Glomerular endothelial cell (primary cell): ENCODE measurements at regions not wholly inside any gene's neighbourhood (a gene's known extent, or its start where the extent isn't known, plus 50 kb on each side); places are given as distances from the start of the nearest gene placed in this dataset.

Source experiments
- DNase-seq: peaks from one replicate; pipeline ENCODE4 v3.0.0-alpha.2; 2011; ENCODE audit warnings: low read depth, low spot score; ENCODE audit errors: extremely low read depth

DNA sequence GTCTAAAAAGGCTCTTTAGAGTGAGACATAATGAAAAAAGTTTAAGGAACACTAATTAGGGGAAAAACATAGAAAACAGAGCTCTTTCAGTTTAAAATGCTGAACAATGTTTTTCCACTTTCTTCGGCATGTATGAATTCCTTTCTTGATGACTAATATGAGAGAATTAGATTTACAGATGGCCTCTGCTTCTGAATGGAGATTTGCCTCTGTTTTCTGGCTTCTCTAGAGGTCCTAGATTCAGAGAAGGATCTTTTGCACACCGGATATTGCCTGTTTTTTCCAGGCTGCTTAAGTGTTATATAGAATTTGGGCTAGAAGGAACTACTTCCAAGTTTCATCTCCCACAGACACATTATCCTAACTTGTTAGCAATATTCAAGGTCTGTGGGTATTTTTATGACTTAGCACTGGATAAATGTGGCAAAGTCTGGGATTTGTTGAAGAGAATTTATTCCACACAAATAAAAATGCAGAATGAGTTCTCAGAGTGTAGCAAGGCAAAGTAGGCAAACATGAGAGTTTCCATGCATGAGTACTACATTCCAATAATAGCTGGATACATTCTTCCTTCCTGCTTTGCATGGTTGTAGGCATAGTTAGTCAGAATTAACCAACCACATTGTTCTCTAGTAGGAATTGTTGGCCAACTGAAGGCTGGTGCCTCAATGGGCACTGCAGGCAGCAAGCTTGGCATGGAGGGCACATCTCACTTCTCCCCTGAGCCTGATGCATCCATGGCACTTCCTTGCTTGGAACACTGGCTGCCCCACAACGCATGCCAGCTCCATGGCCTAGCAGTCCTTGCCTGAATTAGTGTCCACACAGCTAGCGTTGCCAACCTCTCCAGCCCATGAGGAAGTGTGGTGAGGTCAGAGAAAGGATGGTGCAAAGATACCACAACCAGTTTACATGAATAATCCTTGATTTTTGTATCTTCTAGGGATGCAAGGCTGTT lies 224.2 kb downstream of the CLIC5 start:
- no peak for DNase-seq

GRCh38 chr6:45789238-45789637 lies 226.4 kb downstream of the CLIC5 start:
- DNase-seq: no peak

DNA sequence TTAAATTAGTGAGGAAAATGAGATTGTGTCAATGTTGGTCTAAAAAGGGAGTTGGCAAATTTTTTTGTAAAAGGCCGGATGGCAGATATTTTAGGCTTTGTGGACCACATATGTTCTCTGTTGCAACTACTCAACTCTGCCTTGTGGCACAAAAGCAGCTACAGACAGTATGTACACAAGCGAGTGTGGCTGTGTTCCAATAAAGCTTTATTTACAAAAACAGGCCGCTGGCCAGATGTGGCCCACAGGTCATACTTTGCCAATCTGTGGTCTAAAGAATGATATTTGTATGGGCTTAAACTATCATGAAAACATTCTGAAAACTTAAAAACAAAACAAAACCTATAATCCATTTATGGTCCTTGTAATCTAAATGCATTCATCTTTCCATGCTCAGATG lies 228.3 kb downstream of the CLIC5 start:
- DNase-seq: no peak

- no peak for DNase-seq
Measured at GRCh38 chr6:45786355-45786781, 229.3 kb downstream of the CLIC5 start.

DNA sequence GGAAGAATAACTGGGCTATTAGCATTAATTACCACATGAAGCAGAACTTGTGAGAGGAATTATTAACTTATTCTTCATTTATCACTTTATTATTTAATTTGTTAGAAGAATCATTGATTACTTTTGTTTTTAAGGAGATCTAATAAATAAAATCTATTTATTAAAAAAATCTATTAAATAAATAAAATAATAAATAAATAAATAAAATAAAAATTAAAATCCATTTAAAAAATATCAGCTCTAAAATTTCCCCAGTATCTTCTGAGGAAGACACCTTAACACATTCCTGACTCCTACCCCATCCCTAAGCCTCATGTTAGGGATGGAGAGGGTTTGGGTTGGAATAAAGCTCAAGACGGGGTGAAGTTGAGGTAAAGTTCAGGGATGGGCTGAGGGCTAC lies 231.4 kb downstream of the CLIC5 start:
- DNase-seq: no peak

DNA sequence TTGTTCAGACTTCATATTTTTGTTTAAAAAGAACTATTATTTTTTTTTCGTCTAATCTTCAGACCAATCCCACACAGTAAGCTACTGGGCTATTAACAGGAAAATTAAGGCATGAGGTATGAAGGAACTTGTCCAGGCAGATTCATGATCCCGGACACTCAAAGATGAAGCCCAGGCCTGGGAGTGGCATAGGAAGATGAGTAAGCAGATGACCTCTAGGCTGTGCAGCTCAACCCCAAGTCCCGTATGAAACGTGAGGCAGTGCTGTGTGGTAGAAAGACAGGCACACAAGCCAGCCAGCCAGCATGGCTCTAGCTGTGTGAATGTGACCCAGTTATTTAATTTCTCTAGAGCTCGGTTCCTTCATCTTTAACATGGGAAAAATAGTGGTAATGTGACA lies 231.9 kb downstream of the CLIC5 start:
- DNase-seq: no peak

DNA sequence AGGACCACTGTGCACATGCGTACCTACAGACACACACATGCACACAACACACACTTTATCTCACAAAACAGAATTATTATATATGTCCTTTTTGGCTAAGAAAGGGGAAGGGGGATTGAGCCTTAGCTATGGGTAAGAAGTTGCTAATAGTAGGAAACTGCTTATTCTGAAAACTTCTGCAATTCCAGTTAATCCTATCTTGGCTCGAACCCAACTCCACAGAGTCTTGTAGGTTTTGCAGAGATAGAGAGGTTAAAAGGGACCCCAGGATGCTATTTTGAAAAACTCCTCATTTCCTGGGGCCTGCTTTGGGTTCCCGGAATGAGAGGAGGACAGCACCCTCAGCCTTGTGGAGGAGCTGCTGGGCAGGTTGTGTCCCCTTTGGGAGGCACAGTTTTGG lies 233.8 kb downstream of the CLIC5 start:
- no peak for DNase-seq

DNA sequence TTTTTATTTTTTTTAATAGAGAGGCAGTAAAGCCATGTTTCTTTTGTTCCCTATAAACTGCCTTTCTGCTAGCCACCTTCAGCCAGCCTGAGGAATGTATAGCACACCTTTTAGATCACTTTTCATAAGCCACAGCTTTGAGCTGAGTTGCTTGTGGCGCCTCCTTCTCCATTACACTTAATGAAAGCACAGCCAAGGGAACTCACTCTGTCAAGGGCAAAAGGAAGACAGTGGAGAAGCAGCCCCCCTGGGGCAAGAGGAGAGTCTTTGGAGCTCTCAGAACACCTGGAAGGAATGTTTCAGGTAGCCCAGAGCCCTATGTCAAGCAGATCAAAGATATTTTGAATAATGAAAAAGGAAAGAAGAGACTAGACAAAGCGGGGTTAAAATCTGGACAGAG lies 235.1 kb downstream of the CLIC5 start:
- no peak for DNase-seq

DNA sequence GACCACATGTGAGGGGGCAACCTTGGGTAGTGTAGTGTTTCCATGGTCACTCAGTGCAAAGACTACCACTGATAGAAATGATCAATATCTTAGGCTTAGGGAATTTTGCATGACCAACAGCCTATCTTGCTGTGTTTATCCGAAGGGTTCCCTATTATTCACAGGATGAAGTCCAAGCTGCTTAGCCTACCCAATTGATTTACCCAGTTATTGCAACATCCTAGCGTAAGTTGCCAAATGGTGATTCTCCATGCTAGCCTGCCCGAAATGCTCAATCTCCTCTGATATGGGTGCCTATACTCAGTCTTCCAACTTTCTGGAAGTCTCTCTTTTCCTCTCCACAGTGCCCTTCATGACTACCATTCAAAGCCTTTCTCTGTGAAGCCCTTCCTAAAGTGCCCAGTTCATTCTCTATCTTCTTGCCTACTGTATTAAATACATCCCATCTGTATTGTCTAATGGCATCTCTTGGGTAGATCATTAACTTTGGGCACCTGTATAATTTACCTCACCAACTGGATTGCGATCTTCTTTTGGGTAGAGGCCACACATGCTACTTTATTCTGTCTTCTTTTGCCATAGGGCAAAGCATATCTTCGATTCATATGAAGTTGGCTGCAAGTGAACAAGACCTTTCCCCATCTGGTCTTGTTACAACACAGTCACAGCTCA lies 240.5 kb downstream of the CLIC5 start:
- no peak for DNase-seq

DNA sequence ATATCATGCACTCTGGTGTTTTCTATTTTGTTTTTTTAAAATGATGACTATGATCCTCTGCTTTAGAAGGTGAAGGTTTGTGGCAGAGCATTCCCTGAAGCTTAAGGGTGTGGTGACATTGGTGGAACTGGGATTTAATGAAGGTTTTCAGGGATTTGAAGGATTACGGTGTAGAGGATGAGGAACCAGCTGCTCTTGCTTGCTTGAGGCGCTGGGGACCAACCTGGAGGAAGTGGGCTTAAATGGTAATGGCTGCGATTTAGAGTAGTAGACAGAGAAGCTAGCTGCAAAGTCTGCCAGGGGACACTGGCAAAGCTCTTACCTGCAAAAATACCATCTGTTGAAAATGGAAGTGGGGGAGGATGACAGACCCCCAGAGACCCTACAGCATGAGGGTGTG lies 241.8 kb downstream of the CLIC5 start:
- no peak for DNase-seq

DNA sequence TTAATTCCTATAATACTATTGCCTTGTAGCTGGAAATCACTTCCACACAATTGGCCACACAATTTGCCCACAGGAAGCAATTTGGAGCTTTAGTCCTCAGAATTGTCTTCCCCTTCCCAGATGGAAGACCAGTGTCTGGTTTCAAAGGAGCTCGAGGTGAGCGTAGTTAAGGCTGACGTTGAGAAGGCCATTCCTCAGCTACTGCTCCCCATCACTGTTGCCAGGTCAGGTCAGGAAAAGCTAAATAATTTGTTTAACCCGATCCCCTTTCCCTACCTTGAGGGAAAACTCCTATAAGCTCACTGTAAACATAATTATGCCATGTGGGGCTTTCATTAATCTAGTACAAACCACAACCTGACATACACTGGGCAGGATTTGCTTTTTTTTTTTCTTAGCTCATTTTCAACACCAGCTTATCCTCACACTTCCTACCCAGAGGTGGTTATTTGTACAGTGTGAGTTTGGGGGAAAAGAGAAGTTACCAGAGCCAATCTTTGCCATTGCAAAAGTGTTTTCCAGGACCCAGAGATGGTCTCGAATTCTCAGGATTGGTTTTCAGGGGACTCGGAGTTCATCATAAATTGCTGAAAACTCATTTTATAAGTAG lies 242.7 kb downstream of the CLIC5 start:
- no peak for DNase-seq

DNA sequence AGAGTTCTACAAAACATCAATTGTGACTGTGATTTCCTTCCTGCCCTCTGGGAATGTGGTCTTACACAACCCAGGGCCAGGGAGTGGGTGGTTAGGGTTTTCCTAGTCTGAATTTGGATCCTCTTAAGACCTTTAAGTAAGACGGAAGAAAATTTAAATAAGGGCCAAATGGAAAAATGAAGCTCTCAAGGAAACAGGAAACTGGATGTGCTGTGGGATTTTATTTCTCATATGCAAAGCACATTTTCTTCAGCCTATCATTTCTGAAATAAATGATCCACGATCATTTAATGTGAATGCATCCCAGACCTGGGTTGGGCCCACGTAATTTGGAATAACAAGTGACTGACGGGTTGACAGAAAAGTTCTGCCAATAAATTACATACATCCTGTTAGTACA lies 243.6 kb downstream of the CLIC5 start:
- DNase-seq: no peak

DNA sequence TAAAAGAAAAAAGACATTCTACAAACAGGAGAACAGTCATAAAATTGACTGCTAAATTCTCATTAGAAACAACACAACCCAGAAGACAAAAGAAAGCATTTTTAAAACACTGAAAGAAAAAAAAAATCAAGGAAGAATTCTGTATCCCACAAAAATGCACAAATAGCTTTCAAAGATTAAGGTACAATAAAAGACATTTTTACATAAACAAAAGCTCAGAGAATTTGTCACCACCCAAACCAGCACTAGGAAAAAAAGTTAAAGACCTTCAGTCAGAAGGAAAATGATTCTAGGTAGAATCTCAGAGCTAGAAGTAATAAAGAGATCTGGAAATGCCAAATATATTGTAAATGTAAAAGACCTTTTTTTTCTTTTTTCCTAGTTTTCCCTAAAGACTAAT lies 252.4 kb downstream of the CLIC5 start:
- no peak for DNase-seq

GRCh38 chr6:45759472-45759810 lies 256.2 kb downstream of the CLIC5 start:
- DNase-seq: no peak

DNA sequence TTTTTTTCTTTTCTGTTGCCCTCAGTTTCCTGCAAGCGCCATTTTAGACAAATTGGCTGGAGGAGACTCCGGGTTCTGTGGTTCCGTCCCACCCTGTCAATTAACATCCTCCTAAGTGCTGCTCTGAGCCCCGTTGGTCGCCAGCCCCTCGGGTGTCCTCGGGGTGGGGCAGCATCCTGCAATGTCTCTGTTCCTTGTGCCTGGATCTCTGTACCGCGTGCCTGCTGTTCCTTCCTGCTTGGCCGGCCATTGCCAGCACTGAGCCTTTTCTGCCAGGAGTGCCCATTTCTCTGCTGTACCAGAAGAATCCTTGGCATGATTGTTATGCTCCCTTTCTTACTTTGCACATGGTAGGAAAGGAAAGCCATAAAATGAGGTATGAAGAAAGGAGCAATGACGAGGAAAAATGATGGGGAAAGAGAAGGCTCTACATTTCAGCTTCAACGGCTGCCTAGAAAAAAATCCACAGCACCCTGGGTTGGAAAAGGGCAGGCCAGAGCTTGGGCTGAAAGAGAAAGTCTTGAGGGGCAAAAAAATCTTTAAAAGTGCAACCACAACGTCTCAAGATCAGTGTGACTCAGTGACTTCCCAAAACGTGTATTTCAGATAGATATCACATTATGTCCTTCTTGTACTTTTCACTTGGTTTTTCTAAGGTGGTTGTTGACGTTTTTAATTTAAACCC lies 256.7 kb downstream of the CLIC5 start:
- no peak for DNase-seq

DNA sequence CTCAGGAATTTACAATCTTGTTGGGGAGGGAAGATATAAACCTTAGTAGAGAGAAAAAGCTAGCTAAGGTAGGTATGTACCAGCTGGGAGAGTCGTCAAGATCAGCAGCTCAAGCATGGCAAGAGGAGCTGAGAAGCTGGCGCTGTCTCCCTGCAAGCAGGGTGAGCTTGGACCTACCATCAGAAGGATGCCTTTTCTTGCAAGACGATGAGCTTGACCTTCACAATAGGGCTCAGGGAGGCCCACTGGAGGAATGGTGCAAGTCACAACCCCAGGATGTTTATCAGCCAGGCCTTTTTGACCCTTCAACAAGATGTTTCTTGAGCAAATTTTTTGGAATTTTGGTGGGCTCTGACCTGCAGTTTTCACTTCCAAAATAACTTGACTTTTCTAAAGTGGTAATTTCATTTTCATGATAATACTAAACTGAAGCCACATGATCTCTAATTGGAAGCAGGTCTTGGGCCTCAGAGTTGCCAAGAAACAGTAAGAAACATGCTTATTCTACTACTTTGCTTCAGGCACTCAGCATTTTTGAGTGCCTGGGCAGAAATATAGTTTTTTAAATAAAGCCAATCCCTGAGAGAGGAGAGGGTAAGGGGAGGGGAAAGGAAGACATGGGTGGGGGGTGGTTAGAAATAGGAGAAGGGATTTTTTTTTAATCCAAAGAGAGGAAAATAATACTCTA lies 258.1 kb downstream of the CLIC5 start:
- no peak for DNase-seq

GRCh38 chr6:45756606-45757005 lies 259.1 kb downstream of the CLIC5 start:
- no peak for DNase-seq

DNA sequence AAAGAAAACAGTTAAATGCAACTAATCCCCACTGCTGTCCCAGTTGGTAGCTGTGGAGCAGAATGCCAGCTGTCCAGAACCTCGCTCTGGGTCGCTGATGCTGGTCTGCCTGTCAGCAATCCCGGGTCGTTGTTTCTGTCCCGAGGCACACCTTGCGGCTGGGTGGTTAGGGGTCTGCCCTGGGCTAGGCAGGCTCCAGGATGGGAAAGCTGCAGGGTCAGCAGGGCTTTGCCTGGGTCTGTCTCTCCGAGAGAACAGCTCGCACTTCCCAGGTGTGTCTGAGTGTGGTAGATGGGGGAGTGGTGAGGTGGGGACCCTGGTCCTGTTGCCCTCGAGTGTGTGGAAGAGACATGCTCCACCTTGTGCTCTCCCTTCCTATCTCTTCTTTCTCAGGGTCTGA lies 261.2 kb downstream of the CLIC5 start:
- no peak for DNase-seq

DNA sequence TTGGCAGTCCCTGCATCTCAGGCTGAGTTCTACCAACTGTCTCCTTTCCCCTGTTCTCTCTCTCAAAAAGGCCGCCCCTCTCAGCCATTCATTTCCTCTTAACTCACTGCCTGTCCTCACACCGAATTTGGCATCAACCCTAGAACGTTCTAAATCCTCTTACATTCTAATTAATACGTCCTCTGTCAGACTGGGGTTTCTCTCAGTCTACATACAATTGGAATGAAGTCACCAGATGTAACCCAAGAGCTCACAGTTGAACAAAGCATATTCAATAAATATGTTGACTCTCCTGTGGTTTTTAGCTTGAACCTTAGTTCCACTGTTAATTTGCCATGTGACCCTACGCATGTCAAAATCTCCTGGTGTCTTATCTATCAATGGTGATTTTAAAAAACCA lies 269.6 kb downstream of the CLIC5 start:
- no peak for DNase-seq

DNA sequence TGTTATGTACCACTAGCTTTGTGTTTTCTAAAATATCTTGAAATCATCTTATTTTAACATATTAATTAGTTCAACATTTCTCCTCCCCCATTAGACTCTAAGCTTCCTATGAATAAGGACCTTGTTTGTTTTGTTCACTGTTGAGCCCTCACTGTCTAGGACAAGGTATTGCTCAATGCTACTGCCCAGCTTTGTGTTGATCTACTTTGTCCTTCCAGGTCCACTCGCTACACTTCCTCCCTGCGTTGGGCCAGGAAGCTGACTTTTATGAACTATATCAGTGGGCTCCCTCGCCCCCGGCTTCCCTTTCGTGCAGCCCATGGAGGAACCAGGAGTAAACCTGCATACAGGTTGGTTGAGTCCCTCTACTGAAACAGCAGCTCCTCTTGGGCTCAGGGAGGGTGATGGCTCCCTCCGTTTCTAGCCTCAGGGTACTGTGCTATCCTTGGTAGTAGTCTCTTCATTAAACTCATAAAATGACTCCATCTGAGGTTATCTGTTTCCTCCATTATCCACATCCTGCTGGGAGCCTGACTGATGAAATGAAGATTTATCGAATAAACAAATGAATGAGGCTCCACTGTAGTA lies 272.5 kb downstream of the CLIC5 start:
- DNase-seq: no peak
